CD4-positive, alpha-beta T cell treated with Interleukin-6 for 4 hours (primary cell): ENCODE measurements at regions not wholly inside any gene's neighbourhood (a gene's known extent, or its start where the extent isn't known, plus 50 kb on each side); places are given as distances from the start of the nearest gene placed in this dataset.
"Not testable (repeated sequence)": the region's sequence is repeated elsewhere in the genome, so short reads cannot be mapped to it uniquely, and the experiment has no call there.

Experiments
- DNase-seq: peaks from one replicate; pipeline ENCODE4 v3.0.0-alpha.2; 2020; ENCODE audit warnings: mixed read lengths

DNA sequence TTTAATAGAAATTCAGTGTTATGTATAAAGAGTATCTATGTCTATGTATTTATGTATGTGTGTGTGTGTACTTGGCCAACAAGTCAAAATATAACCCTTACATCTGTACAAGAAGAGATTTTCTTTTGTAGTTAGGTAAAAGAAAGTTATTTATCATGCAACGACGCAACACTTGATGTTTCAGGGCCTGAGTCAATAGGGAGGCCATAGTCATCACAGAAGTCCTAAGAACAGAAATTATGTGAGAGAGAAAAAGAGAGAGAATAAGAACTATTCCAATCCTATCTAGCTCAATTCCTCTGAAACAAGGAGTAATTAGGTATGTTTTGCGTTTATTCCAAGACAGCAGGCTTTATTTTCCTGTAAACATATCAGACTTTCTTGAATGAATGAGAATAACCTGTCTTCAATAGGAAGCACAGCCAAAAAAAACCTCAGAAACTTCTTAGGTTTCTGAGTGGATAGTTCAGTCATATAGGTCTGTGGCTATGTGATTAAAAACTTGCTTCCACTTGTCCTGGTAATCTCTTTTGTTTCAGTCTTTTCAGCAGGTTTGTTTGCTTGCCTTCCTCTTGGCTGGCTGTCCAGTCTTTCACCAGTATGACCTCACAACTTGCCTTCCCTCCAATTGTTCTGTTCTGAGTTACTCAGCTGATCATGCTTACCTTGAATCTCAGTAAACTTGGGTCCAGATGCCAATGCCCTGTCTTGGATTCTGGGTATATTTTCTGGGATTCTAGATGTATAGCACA is 382.4 kb upstream of the GBE1 start:
- DNase-seq: no peak

DNA sequence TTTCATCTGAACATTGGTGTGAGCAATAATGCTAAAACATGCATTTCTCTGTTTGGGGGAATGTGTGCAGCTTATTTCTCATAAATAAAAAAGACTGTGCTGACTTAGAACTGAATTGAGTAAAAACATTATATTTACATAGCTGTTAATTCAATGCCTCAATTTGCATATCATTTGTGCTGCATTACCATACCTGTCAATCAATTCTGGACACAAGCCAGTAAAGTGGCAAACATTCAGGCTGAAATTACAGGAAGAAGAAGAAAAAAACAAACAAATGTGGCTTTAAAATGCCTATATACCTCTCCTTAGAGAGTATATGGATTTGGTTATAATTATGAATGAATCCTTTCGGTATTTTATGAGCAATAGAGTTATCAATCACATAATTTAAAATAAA is 380.1 kb upstream of the GBE1 start:
- no peak for DNase-seq

DNA sequence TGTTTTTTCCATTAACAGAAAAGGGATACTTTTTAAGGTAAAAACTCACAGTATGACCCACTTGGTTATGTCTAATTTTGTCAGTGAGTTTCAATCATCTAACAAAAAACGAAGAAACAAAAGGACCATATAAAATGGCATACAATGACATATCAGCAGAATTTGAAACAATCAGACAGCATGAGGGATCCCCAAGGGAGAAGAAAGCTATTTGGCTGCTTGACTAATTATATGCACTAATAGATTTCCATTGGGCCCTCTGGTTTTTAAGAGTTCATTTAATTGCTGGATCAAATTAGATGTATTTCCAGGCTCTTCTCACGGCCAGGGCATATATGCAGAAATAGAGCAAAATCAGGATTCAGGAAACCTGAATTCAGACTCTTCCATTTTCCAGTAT is 376.4 kb upstream of the GBE1 start:
- DNase-seq: no peak

DNA sequence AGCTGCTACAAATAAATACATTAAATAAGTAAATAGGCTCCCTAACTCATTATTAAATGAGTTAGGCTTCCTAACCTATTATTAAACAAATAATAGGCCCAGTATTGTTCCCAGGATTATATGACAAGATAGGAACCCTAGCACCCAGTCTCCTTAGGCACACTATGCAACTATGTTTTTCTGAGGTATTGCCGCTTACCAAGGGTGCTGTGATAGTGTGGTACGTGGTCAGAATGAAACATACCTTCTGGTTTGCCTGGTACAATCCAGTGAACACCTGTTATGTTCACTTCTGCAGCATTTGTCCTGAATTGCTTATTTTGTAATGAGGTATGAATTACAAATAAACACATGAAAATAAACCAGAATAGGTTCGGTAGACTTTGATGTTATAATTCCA is 375.6 kb upstream of the GBE1 start:
- DNase-seq: no peak

DNA sequence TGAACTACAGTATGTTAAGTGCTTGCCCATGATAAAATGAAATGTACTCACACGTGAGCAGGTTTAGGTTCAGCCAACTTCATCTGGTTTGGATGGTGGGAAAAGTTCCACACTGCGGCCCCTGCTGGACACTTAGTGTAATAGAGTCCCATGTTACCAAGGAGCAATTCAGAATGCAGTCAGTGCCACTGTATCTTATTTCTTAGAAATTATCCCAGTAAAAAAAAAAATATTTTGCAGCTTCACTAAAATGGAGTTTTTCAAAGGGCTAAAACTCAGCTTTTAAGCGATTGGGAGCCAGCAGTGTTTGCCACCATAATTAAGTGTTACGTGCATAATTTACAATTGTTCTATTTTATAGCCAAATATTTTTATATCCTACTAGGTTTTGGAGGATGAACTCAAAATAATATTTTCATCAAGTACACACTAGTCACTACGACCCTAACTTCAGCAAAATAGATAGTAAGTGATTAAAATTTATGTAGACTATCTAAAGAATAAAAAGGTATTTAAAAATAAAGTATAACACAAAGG is 371.7 kb upstream of the GBE1 start:
- peak; percentile 45 for DNase-seq

DNA sequence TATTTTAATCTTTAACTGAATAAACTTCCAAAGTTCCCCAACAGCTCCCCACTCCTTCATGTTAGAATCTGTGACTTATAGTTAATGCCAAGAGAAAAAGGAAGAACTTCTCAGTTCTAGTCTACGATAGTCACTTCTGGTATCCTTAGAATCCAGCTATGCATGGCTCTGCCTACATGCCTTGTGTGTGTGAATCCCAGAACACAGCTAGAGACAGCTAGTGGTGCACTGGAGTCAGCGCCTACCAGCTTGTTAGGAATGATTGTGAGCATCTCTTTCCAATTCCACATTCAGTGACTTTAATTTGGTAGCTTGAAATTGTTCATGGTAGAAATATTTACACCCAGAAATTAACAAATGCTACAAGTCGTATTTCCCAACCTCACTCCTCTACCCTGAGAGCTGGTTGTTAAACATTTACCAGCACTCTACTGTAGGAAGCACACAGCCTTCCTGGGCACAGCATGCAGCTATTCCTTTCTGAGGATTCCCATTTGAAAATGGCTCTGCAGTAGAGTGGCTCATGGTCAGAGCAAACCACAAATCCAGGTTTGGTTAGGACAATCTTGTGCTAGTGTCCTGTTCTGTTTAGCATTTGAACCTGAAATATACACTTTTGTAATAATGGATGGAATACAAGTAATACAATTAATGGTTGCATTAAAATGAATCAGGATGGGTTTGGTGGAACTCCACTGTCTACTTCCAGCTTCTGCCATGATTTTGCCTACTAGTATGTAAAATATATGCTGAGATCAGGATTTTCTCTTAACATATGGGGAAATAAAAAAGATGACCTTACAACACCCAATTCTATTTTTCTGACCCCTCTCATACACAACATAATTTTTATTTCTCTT is 371.0 kb upstream of the GBE1 start:
- DNase-seq: no peak

DNA sequence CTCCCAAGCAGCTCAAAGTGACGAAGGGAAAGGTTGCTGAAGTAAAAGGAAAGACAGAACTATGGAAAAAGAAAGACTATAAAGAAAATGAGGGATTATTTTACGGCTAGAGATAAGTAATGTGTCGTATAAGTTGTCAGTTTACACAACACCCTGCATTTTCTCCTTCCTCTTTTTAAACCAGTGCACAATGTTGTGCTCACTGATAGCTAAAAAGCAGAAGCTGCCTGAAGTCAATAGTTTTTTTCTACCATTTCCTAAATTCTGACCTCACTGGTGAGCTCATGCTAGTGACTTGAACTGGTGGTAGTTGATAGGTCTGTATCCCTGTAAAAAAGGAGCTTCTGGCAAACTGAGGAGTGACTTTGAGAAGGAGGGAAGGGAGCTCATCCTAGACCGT is 368.6 kb upstream of the GBE1 start:
- DNase-seq: no peak

DNA sequence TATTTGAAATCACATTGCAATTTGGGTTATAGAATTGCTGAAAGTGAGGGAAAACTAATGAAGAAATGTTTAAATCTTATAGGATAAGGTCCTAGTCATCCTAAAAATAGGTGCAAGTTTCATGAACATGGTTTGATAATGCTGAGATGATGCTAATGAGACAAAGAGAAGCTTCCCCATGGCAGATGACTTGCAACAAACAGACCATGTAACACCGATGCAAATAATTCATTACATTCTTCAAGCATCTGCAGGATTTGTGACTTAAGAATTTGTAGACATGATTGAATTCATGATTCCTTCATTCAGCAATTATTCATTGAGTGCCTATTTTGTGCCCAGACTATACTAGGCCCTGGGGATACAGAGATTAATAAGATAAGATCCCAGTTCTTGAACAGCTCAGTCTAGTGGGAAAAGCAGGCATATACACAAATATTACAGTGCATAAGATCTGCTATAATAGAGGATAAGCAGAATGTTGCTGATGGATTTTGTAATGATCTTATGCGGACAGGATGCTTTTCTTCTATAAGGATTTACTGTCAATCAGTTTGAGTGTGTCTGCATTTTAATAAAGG is 367.9 kb upstream of the GBE1 start:
- no peak for DNase-seq

DNA sequence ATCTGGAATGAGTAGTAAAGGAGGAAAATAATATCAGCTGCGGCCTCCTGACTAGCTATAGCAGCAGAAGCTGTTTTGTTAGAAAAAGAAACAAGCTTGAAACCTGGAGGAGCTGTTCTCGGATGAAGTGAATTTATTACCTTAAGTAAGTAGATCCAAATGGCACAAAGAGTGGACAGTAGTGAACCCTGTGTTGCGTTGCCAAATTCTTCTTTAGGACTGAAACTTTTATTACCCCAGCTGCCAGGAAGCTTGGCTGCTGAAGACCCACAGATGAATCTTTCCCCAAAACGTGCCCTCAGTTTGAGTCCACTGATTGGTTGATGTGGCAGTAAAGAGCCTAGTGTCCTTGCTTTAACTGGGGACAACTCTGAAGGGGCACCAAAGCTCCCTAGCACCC is 366.8 kb upstream of the GBE1 start:
- no peak for DNase-seq

DNA sequence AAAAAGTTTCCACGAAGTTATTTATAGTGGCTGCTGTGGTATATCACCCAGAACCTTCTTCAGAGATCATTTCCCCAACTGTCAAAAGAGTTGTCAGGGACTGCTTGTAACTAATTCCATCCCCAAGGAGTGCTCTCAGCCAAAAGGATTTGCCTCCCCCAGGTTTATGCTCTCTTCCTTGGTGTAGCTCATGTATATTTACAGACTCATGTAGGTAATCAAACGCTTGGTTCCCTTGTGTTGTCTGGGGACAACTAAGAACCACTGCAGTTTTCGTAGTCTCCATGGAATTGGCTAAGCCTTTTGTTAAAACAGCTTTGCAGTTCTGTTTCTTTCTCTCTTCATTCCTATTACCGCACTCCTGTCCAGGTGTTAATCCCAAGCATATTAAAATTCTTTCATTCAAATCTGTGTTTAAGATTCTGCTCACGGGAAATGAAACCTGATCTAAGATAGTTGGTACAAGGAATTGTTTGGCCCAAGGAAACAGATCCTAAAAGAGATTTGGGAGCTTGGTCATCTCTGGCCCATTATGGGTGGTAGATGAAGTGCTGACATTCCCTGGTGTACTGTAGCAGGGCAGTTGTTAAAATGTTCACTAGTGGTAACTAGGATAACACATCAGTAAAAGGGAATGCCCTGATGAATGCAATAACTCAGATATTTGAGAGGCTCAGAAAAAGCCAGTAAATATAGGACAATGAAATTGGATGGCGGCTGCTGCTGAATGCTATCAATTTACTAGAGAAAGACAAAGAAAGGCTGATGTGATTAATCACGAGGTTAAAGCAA is 361.3 kb upstream of the GBE1 start:
- no peak for DNase-seq

DNA sequence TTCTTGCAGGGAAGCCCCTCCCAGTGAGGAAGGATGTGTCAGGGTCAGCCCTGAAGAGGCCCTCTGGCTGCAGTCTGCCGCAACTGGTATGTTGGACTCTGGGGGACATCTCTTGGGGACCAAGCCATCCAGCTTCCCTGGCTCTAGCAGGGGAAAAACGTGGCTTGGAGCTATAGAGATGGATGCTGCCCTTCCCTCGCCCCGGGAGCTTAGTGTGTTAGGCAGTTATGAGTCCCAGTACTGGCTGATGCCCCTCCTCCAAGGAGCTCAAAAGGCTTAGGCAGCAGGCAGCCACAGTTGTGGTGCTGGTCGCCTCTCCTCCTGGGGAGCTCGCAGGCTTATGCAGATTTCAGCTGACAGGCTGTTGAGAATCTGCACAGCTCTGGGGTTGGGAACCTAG is 353.1 kb upstream of the GBE1 start:
- DNase-seq: no peak

DNA sequence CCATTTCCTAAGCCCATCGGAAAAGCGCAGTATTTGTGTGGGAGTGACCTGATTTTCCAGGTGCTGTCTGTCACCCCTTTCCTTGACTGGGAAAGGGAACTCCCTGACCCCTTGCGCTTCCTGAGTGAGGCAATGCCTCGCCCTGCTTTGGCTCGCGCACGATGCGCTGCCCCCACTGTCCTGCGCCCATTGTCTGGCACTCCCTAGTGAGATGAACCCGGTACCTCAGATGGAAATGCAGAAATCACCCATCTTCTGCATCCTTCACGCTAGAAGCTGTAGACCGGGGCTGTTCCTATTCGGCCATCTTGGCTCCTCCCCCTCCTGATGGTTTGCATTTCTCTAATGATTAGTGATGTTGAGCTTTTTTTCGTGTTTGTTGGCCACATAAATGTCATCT is 349.3 kb upstream of the GBE1 start:
- not testable (repeated sequence) for DNase-seq

DNA sequence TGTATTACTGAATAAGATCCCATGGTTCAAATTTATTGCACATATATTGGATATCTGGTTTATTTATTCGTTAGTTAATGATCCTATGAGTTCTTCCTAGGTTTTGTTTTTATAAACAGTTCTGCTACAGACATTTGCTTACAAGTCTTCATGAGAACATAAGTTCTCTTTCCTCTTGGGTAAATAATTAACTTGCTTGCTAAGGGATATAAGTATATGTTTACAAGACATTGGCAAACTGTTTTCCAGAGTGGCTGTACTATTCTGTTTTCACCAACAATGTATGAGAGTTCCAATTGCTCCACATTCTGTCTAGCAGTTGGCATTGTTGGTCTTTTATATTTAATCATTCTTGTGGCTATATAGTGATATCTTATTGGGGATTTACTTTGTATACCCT is 341.8 kb upstream of the GBE1 start:
- no peak for DNase-seq

DNA sequence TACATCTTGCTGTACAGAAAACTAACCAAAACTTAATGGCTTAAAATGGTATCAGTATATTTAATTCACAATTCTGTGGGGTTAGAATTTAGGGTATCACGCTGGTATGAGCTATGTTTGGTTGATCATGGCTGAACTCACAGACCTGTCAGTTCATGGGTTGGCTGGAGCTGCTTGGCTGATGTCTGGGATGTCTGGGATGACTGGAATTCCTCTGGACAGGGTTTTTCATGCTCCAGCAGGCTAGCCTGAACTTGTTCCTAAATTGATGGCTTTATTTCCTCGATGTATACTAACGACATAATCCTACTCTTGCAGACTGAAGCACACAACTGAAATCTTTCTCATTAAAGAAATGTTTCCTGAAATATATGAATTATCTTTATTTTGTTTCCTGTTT is 338.9 kb upstream of the GBE1 start:
- no peak for DNase-seq

DNA sequence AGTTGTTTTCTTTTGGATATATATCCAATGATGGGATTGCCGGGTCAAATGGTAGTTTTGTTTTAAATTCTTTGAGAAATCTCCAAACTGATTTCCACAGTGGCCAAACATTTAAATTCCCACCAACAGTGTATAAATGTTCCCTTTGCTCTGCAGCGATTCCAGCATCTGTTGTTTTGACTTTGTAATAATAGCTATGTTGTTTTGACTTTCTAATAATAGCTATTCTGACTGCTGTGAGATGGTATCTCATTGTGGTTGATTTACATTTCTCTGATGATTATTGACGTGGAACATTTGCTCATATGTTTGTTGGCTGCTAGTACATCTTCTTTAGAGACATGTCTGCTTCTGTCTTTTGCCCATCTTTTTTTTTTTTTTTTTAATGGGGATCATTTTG is 332.2 kb upstream of the GBE1 start:
- no peak for DNase-seq

DNA sequence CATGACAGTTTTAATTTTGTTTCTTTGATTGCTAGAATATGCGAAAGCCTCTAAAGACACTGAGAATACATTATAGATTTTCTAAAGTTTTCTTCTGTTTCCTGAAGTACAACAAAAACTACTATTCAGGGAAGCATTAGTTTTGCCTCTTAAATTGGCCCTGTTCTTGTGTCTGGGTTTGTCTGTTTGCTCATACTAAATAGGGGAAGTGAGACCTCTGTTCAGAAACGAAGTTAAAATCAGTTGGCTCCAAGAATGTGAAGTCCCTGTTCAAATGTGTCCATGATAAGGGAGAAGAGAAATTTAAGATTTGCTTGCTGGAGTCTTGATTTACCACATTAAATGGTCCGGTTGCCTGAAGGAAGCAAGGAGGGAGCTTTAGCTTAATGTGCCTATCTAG is 327.3 kb upstream of the GBE1 start:
- DNase-seq: no peak

DNA sequence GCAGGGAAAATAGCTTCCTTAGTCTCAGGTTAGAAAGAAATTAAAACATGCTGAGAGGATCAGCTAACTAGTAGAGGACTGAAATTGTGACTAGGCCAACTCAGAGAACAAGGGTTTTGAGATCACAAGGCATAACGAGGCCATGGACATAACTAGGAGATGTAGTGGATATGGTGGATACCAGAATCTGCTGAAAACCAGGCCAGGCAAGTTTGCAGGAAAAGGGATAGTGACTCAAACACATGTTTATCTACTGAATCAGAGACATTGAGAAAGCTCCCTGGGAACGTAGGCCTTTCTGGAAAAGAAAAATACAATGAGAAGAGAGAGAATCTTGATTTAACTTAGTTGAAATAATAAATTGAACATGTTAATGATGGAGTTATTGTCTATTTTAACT is 326.5 kb upstream of the GBE1 start:
- DNase-seq: no peak

DNA sequence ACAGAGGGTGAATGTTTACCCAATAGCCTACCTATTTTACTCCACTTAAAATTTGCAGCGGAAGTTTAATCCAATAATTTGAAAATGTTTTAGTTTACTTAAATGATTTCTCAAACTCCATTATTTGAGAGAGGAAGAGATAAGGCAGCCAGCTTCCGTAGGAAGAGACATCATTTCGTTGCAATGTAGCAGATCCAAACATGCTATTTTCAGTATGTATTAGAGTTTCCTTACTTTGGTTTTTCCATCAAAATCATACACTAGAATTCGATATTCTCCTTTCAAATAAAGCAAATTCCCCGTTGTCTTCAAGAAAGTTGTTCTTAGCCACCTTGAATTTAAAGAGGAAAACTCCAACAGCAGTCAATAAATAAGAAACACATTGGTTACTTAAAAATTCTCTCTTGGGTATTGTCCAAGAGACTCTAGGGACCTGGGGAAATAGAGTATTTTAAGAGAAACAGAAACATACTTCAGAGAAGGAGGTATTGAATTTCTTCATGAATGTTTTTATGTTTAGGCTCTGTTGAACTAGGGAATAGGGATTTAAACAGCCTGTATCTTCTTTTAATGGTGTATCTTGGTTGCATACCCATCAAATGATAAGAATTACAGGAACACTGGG is 324.5 kb upstream of the GBE1 start:
- no peak for DNase-seq

DNA sequence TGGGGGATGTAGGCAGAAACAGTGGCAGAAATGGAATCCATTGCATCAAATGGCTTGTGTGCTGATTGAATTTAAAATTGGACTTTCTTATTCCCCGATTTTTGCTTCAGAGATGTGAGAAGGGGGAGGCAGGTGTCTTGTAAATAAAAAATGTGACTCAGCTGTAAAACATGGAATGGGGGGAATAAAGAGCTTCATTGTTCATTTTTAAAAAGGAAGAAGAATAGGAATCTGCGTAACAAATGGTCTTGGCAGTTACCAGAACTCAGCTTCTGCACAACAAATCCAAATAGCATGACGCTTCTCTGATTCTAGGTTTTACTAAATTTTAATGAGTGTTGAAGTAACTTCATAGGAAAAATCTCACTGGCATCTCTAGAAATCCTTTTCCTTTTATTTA is 323.9 kb upstream of the GBE1 start:
- DNase-seq: no peak

DNA sequence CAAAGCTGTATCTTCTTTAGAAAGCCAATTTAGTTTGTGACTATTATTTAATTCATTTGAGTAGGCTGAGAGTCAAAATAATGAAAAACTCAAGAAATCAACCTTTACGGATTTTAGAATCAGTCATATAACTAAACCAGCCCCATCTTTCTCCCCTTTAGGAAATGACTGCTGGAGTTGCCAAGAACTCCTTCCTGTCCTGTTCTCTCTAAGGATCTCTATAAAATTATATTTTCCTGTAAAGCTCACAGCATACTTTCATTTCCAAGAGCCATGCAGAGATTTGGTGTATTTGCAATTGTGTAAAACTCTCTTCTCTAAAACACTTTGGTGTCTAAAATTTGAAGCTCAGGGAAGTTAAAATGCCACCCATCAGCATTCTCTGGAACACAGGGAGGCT is 323.4 kb upstream of the GBE1 start:
- no peak for DNase-seq

DNA sequence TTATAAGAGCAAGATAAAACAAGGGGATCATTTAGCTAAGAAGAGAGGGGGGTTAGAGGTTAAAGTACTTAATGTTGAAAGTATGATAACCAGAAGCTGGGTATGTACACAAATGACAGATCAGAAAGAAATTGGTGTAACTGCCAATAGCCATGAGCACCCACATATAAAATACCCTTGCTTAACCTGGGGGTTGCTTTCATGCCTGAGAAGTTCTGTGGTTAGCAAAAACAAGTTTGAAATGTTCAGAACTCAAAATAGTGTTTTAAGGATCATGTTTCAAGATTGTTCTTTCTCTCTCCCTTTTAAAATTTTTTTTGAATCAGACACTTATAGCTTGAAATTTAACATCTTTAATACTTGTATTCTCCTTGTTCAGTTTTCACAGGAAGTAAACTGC is 321.4 kb upstream of the GBE1 start:
- no peak for DNase-seq

DNA sequence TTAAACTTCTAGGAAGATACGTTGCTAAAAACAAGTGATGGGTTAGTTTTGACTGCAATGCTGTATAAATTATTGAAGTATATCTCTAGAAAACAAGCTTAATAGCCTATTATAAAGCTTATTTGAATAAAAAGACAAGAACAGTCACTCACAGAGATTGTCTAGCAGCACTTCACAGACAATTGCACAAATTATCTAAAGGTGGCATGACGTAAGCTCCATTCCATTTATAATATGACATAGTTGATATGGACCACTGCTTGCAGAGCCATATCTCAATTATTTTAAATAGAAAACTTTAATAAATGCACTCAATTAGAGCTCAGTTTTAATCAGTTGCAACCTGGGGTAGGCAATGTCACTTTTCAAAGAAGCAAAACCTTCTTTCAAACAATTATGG is 319.9 kb upstream of the GBE1 start:
- DNase-seq: no peak

DNA sequence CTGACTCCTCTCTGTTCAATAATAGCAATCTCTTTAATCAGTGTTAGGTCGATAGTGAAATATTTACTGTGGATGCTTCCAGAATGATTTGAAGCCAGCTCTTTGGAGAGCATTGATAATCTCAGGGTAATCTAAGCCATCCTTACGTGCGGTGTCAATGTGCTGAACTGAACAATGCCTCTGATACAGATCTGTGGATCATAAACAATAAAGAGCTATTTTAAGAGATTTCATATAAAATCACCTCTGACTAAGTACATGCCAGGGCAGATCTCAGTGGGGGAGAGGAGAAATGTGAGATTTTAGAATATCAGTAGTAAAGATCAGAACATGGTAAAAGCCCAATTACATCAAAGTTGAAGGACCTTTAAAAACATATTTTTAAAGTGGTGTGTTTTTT is 319.3 kb upstream of the GBE1 start:
- DNase-seq: no peak
